ENCODE measurements at regions not wholly inside any gene's neighbourhood (a gene's known extent, or its start where the extent isn't known, plus 50 kb on each side); places are given as distances from the start of the nearest gene placed in this dataset.
"Not testable (repeated sequence)": the region's sequence is repeated elsewhere in the genome, so short reads cannot be mapped to it uniquely, and the experiment has no call there.

- DNase-seq (ENCODE audit: low read depth, low spot score): peak; percentile 62
Observed at GRCh38 chr3:55160241-55160983, 232.6 kb upstream of the LRTM1 start.

- no peak for DNase-seq (ENCODE audit: low read depth, low spot score)
Observed at GRCh38 chr3:55159711-55160110, 231.9 kb upstream of the LRTM1 start.

- no peak for DNase-seq (ENCODE audit: low read depth, low spot score)
Observed at GRCh38 chr3:55159016-55159415, 231.2 kb upstream of the LRTM1 start.

- DNase-seq (ENCODE audit: low read depth, low spot score): no peak
Observed at GRCh38 chr3:55158345-55158744, 230.5 kb upstream of the LRTM1 start.

- no peak for DNase-seq (ENCODE audit: low read depth, low spot score)
Observed at GRCh38 chr3:55157731-55158130, 229.9 kb upstream of the LRTM1 start.

- DNase-seq (ENCODE audit: low read depth, low spot score): no peak
Observed at GRCh38 chr3:55156851-55157650, 229.2 kb upstream of the LRTM1 start.

- no peak for DNase-seq (ENCODE audit: low read depth, low spot score)
Observed at GRCh38 chr3:55147856-55148720, 220.2 kb upstream of the LRTM1 start.

GRCh38 chr3:55147406-55147805, 219.5 kb upstream of the LRTM1 start:
- DNase-seq (ENCODE audit: low read depth, low spot score): no peak

- no peak for DNase-seq (ENCODE audit: low read depth, low spot score)
Observed at GRCh38 chr3:55146216-55146615, 218.4 kb upstream of the LRTM1 start.

- no peak for DNase-seq (ENCODE audit: low read depth, low spot score)
Observed at GRCh38 chr3:55144015-55144673, 216.3 kb upstream of the LRTM1 start.

- no peak for DNase-seq (ENCODE audit: low read depth, low spot score)
Observed at GRCh38 chr3:55143336-55143735, 215.5 kb upstream of the LRTM1 start.

- DNase-seq (ENCODE audit: low read depth, low spot score): not testable (repeated sequence)
Observed at GRCh38 chr3:55136291-55136690, 208.4 kb upstream of the LRTM1 start.

GRCh38 chr3:55128225-55128823, 200.5 kb upstream of the LRTM1 start:
- no peak for DNase-seq (ENCODE audit: low read depth, low spot score)

GRCh38 chr3:55127565-55127964, 199.7 kb upstream of the LRTM1 start:
- DNase-seq (ENCODE audit: low read depth, low spot score): no peak

GRCh38 chr3:55124371-55124770, 196.5 kb upstream of the LRTM1 start:
- no peak for DNase-seq (ENCODE audit: low read depth, low spot score)
